ENCODE measurements at regions not wholly inside any gene's neighbourhood (a gene's known extent, or its start where the extent isn't known, plus 50 kb on each side); places are given as distances from the start of the nearest gene placed in this dataset.

DNA sequence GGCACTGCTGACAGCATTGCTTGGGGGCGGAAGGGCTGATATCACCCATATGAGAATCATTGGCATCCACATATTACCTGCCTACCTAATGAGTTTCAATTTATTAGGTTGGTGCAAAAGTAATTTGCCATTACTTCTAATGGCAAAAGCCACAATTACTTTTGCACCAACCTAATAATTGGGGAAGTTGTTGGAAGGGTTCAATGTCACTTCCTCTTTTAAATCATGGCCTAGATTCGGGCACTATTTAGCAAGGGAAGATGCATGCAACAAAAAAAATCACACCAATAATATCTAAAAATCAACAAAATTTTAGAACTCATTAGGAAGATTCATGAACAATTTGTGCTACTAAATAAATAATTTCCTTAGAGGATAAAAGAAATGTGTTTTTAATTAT lies 56.0 kb upstream of the AGTR1 start:
- ATAC-seq (no peak), DNase-seq (ENCODE audit: low read depth in 1 of 2, low spot score in 1 of 2) (no peak), FAIRE-seq (no peak)
- H3K4me1 ChIP-seq: peaks cover 21% of the 10 kb centered on the region
- no peaks in the 10 kb centered on the region for H3K9me3 ChIP-seq
- ChIA-PET CTCF (no interaction called here), POLR2A (no interaction called here)
- no peak overlapping the region for H3K4me2 ChIP-seq
- WGBS (ENCODE audit: missing lambda C conversion rate): 84% methylated on average over 2 of the region's 2 CpGs
- no peak overlapping the region for H3K4me3 ChIP-seq
- TF ChIP-seq BCL3 (IDR thresholded peaks at IDR 0.05) (no peak), EHMT2 (IDR thresholded peaks at IDR 0.05; ENCODE audit: low read depth) (no peak), JUN (IDR thresholded peaks at IDR 0.05) (no peak), HOXB5 (CRISPR knock-in tag; IDR thresholded peaks at IDR 0.05) (no peak), FOSB (CRISPR knock-in tag; IDR thresholded peaks at IDR 0.05) (no peak), EHF (CRISPR knock-in tag; IDR thresholded peaks at IDR 0.05) (no peak)
- peak overlapping the region; percentile 11 to 83; a peak in 2 of 6 replicates for H3K27ac ChIP-seq

GRCh38 chr3:148642214-148642613 lies 55.5 kb upstream of the AGTR1 start:
- ChIA-PET POLR2A (no interaction called here), CTCF (interaction anchor here (0.7 to 1.9 kb wide), 2 partner anchors 12 to 262 kb away, joined by 3 to 9 read pairs; no protein-coding TSS in a partner anchor)
- no peaks in the 10 kb centered on the region for H3K9me3 ChIP-seq
- DNase-seq (ENCODE audit: low read depth in 1 of 2, low spot score in 1 of 2) (no peak), FAIRE-seq (no peak), ATAC-seq (no peak)
- H3K27ac ChIP-seq: peak overlapping the region; percentile 83 to 86; a peak in 4 of 6 replicates
- TF ChIP-seq FOSB (CRISPR knock-in tag; IDR thresholded peaks at IDR 0.05): no peak
- TF ChIP-seq, protein P1, sequence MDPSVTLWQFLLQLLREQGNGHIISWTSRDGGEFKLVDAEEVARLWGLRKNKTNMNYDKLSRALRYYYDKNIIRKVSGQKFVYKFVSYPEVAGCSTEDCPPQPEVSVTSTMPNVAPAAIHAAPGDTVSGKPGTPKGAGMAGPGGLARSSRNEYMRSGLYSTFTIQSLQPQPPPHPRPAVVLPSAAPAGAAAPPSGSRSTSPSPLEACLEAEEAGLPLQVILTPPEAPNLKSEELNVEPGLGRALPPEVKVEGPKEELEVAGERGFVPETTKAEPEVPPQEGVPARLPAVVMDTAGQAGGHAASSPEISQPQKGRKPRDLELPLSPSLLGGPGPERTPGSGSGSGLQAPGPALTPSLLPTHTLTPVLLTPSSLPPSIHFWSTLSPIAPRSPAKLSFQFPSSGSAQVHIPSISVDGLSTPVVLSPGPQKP (IDR thresholded peaks at IDR 0.05; ENCODE audit: low read depth, low read length): no peak
- TF ChIP-seq POLR2A (IDR thresholded peaks at IDR 0.05; ENCODE audit: low read length): no peak
- no peak for TF ChIP-seq NPAS2 (CRISPR knock-in tag; IDR thresholded peaks at IDR 0.05; ENCODE audit: borderline replicate concordance)
- TF ChIP-seq, protein P2, sequence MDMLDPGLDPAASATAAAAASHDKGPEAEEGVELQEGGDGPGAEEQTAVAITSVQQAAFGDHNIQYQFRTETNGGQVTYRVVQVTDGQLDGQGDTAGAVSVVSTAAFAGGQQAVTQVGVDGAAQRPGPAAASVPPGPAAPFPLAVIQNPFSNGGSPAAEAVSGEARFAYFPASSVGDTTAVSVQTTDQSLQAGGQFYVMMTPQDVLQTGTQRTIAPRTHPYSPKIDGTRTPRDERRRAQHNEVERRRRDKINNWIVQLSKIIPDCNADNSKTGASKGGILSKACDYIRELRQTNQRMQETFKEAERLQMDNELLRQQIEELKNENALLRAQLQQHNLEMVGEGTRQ (IDR thresholded peaks at IDR 0.05): no peak
- TF ChIP-seq MYC (IDR thresholded peaks at IDR 0.05; ENCODE audit: borderline replicate concordance, low read length): no peak
- no peak for TF ChIP-seq POLR2AphosphoS2 (conservative IDR thresholded peaks at IDR 0.05; ENCODE audit: low read length)
- no peak for TF ChIP-seq BCL3 (IDR thresholded peaks at IDR 0.05)
- TF ChIP-seq NR3C1 (IDR thresholded peaks at IDR 0.05): no peak
- TF ChIP-seq BHLHE40 (IDR thresholded peaks at IDR 0.05; ENCODE audit: low read depth, low read length): no peak
- no peak for TF ChIP-seq EP300 (IDR thresholded peaks at IDR 0.05)
- no peak overlapping the region for H3K4me2 ChIP-seq
- H3K4me1 ChIP-seq: peaks cover 21% of the 10 kb centered on the region
- H3K4me3 ChIP-seq: no peak overlapping the region

DNA sequence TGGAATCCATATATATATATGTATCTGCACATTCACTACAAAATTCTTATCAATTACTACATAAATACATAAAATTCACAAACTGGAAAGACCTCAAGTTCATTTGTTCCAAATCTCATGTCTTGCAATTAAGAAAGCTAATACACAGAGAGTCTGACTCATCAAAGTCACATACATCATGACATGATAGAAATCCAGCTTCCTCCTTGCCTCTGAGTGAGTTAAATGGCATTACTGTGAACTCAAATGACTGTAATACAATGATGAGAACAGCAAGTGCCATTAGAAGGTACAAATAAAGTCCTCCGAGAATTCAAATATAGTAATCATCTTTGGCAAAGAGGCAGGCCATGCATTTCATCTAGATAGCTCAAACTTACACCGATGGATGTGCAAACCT lies 55.1 kb upstream of the AGTR1 start:
- TF ChIP-seq RAD21 (conservative IDR thresholded peaks at IDR 0.05 in 1 of 2, IDR thresholded peaks at IDR 0.05 in 1 of 2) (no peak), FOSL2 (IDR thresholded peaks at IDR 0.05) (no peak), FOSL2 (CRISPR knock-in tag; IDR thresholded peaks at IDR 0.05) (peak; percentile 43; the same call in 1 of the 2 replicates)
- Histone ChIP-seq H3K27ac (peak overlapping the region; percentile 83 to 86), H3K4me3 (no peak overlapping the region), H3K9me3 (no peaks in the 10 kb centered on the region), H3K4me2 (peak overlapping the region; percentile 22; the same call in 2 of the 3 replicates), H3K4me1 (peaks cover 23% of the 10 kb centered on the region)
- FAIRE-seq: no peak
- WGBS (ENCODE audit: missing lambda C conversion rate): 87% methylated on average over 2 of the region's 2 CpGs
- ATAC-seq: no peak
- peak in 1 of 2 experiments; percentile 33 for DNase-seq (ENCODE audit: low read depth in 1 of 2, low spot score in 1 of 2)
- ChIA-PET CTCF (interaction anchor here (0.7 to 1.9 kb wide), 2 partner anchors 12 to 263 kb away, joined by 3 to 9 read pairs; no protein-coding TSS in a partner anchor), POLR2A (no interaction called here)
